HepG2 (cell line): ENCODE measurements at regions not wholly inside any gene's neighbourhood (a gene's known extent, or its start where the extent isn't known, plus 50 kb on each side); places are given as distances from the start of the nearest gene placed in this dataset.

Experiments
- ETV6 ChIP-seq: sonication (generic); formaldehyde crosslinking; conservative IDR thresholded peaks from 2 replicates; pipeline ENCODE4 v1.4.0; 2020; ENCODE audit warnings: missing genetic modification reagents
- FUBP1 ChIP-seq: sonication (generic); formaldehyde crosslinking; IDR thresholded peaks from 2 replicates; pipeline ENCODE4 v1.5.1; 2020; ENCODE audit warnings: missing genetic modification reagents, mild to moderate bottlenecking, borderline replicate concordance
- IKZF1 ChIP-seq: fragments of 450-650 bp; IDR thresholded peaks from 2 replicates; pipeline ENCODE4 v1.7.1; 2016
- IKZF4 ChIP-seq: sonication (generic); formaldehyde crosslinking; IDR thresholded peaks from 2 replicates; pipeline ENCODE4 v1.5.1; 2020; ENCODE audit warnings: borderline replicate concordance, mild to moderate bottlenecking, low read depth, missing genetic modification reagents; ENCODE audit errors: not compliant biosample characterization
- KDM6A ChIP-seq: IDR thresholded peaks from 2 replicates; pipeline ENCODE4 v1.6.1; 2016; ENCODE audit warnings: low read depth
- MBNL3 ChIP-seq: fragments of 250-450 bp; sonication (Bioruptor Pico); conservative IDR thresholded peaks from 2 replicates; pipeline ENCODE4 v1.8.0; 2022; ENCODE audit warnings: mild to moderate bottlenecking, inconsistent platforms
- NBN ChIP-seq: fragments of 450-650 bp; conservative IDR thresholded peaks from 2 replicates; pipeline ENCODE4 v1.6.1; 2017
- PHF5A ChIP-seq: IDR thresholded peaks from one replicate; pipeline ENCODE4 v1.6.1; 2018; ENCODE audit warnings: low read depth, missing genetic modification reagents; ENCODE audit not compliant: unreplicated experiment
- POLR2AphosphoS5 ChIP-seq: IDR thresholded peaks from 2 replicates; pipeline ENCODE4 v1.6.1; 2012; ENCODE audit warnings: low read depth, low read length
- SIX4 ChIP-seq: sonication (generic); formaldehyde crosslinking; IDR thresholded peaks from 2 replicates; pipeline ENCODE4 v1.4.0; 2020; ENCODE audit warnings: missing genetic modification reagents
- SKI ChIP-seq: fragments of 450-650 bp; IDR thresholded peaks from one replicate; pipeline ENCODE4 v1.6.1; 2018; ENCODE audit warnings: mild to moderate bottlenecking; ENCODE audit not compliant: partially characterized antibody
- USF2 ChIP-seq, 2 experiments: sonication (generic) in 1 of 2; formaldehyde crosslinking in 1 of 2; IDR thresholded peaks; 2 replicates each; pipeline versions ENCODE4 v1.5.1 to v1.6.1; 2011 to 2020; ENCODE audit warnings: borderline replicate concordance in 1 of 2, low read depth in 1 of 2, low read length in 1 of 2, mild to moderate bottlenecking in 1 of 2, missing genetic modification reagents in 1 of 2, moderate library complexity in 1 of 2
- ZBTB25 ChIP-seq: IDR thresholded peaks from 2 replicates; pipeline ENCODE4 v1.6.1; 2018; ENCODE audit warnings: missing genetic modification reagents
- ZBTB43 ChIP-seq: sonication (generic); formaldehyde crosslinking; conservative IDR thresholded peaks from 2 replicates; pipeline ENCODE4 v1.4.0; 2020; ENCODE audit warnings: missing genetic modification reagents
- ZFX ChIP-seq: sonication (generic); formaldehyde crosslinking; IDR thresholded peaks from 2 replicates; pipeline ENCODE4 v1.4.0; 2020; ENCODE audit warnings: mild to moderate bottlenecking, low read depth, missing genetic modification reagents, moderate library complexity
- ZNF10 ChIP-seq: sonication (generic); formaldehyde crosslinking; IDR thresholded peaks from 2 replicates; pipeline ENCODE4 v1.4.0; 2020; ENCODE audit warnings: mild to moderate bottlenecking, low read depth, missing genetic modification reagents, borderline replicate concordance
- ZNF17 ChIP-seq: sonication (generic); formaldehyde crosslinking; IDR thresholded peaks from 2 replicates; pipeline ENCODE4 v1.5.0; 2020; ENCODE audit warnings: mild to moderate bottlenecking, missing genetic modification reagents
- ZNF251 ChIP-seq: sonication (generic); formaldehyde crosslinking; IDR thresholded peaks from 2 replicates; pipeline ENCODE4 v1.9.0; 2021; ENCODE audit warnings: mild to moderate bottlenecking, missing genetic modification reagents
- ZNF264 ChIP-seq: sonication (generic); formaldehyde crosslinking; IDR thresholded peaks from 2 replicates; pipeline ENCODE4 v1.4.0; 2020; ENCODE audit warnings: missing genetic modification reagents
- ZNF292 ChIP-seq: sonication (generic); formaldehyde crosslinking; IDR thresholded peaks from 2 replicates; pipeline ENCODE4 v1.8.1; 2022; ENCODE audit warnings: mild to moderate bottlenecking, low read depth, missing genetic modification reagents, borderline replicate concordance
- ZNF354B ChIP-seq: sonication (generic); formaldehyde crosslinking; IDR thresholded peaks from 2 replicates; pipeline ENCODE4 v1.8.0; 2022; ENCODE audit warnings: mild to moderate bottlenecking, missing genetic modification reagents
- ZNF598 ChIP-seq: sonication (generic); formaldehyde crosslinking; IDR thresholded peaks from 2 replicates; pipeline ENCODE4 v1.5.1; 2020; ENCODE audit warnings: mild to moderate bottlenecking, missing genetic modification reagents, borderline replicate concordance
- ZNF740 ChIP-seq: sonication (generic); formaldehyde crosslinking; IDR thresholded peaks from 2 replicates; pipeline ENCODE4 v1.4.0; 2020; ENCODE audit warnings: missing genetic modification reagents
- ZNF747 ChIP-seq: sonication (generic); formaldehyde crosslinking; IDR thresholded peaks from 2 replicates; pipeline ENCODE4 v1.8.1; 2023; ENCODE audit warnings: missing genetic modification reagents, mild to moderate bottlenecking, borderline replicate concordance

GRCh38 chr1:67552336-67552759 is 122.1 kb upstream of the SERBP1 start (continued):
- TF ChIP-seq ZNF251 (CRISPR knock-in tag) (no peak), PHF5A (CRISPR knock-in tag) (no peak), USF2 (IDR thresholded peaks at IDR 0.05; ENCODE audit: low read depth, low read length) (peak; percentile 39; the same call in 1 of the 2 replicates), USF2 (CRISPR knock-in tag; IDR thresholded peaks at IDR 0.05; ENCODE audit: borderline replicate concordance) (no peak; the same call in 1 of the 2 replicates), ZNF740 (CRISPR knock-in tag) (no peak), ZNF747 (CRISPR knock-in tag) (no peak), ZNF598 (no peak; the same call in 1 of the 2 replicates), ZNF264 (peak; percentile 84), ZNF17 (CRISPR knock-in tag) (no peak), IKZF4 (CRISPR knock-in tag) (no peak), KDM6A (CRISPR knock-in tag) (no peak), MBNL3 (CRISPR knock-in tag) (no peak), ZNF354B (CRISPR knock-in tag) (no peak), SKI (peak; percentile 66), IKZF1 (no peak), ETV6 (no peak), SIX4 (no peak), FUBP1 (CRISPR knock-in tag) (no peak), POLR2AphosphoS5 (no peak), ZBTB25 (CRISPR knock-in tag) (no peak), ZBTB43 (CRISPR knock-in tag) (peak; percentile 90), NBN (no peak), ZFX (peak; percentile 34; the same call in 1 of the 2 replicates), ZNF292 (CRISPR knock-in tag) (peak; percentile 41; the same call in 1 of the 2 replicates), ZNF10 (CRISPR knock-in tag) (no peak)
